ENCODE measurements at regions not wholly inside any gene's neighbourhood (a gene's known extent, or its start where the extent isn't known, plus 50 kb on each side); places are given as distances from the start of the nearest gene placed in this dataset.

GRCh38 chr14:46496409-46496808 is 155.2 kb downstream of the RPL10L start:
- no peak for ATAC-seq

More at GRCh38 chr14:46496409-46496808, 155.2 kb downstream of the RPL10L start:
- Histone ChIP-seq H3K4me2 (ENCODE audit: insufficient read depth, low read length) (no peak overlapping the region), H3K9ac (ENCODE audit: insufficient read depth in 1 of 2, low read depth in 2 of 2, low read length in 2 of 2) (no peak overlapping the region), H4K20me1 (replicated peaks; ENCODE audit: control insufficient read depth, insufficient read depth, low read length) (no peaks in the 10 kb centered on the region), H2AFZ (ENCODE audit: low read depth, low read length) (no peak overlapping the region), H3K27me3 (ENCODE audit: control insufficient read depth in 2 of 2, insufficient read depth in 2 of 2, low read length in 2 of 2) (no peaks in the 10 kb centered on the region), H3K36me3 (ENCODE audit: control insufficient read depth, insufficient read depth, low read length) (no peaks in the 10 kb centered on the region), H3K4me1 (replicated peaks in 1 of 2; ENCODE audit: control insufficient read depth in 2 of 2, insufficient read depth in 2 of 2, low read length in 2 of 2) (no peaks in the 10 kb centered on the region), H3K4me3 (no peak overlapping the region), H3K9me1 (ENCODE audit: control insufficient read depth, insufficient read depth, low read length) (no peaks in the 10 kb centered on the region), H3K9me3 (replicated peaks; ENCODE audit: control insufficient read depth, insufficient read depth, low read depth, low read length) (no peaks in the 10 kb centered on the region), H3K79me2 (ENCODE audit: control insufficient read depth, insufficient read depth, low read length) (no peaks in the 10 kb centered on the region), H3K27ac (ENCODE audit: extremely low read depth, low read depth, low read length) (no peak overlapping the region)
- 0% methylated on average over 1 of the region's 1 CpG for WGBS (ENCODE audit: insufficient coverage, low coverage, missing lambda C conversion rate)
- ChIA-PET POLR2A (no interaction called here), CTCF (ENCODE audit: low intra/inter-chr PET ratio) (no interaction called here)
- FAIRE-seq (no peak), DNase-seq (ENCODE audit: extremely low read depth in 1 of 4, low spot score in 3 of 4) (no peak)
- in situ Hi-C loops (cut with MboI) (no loop called here), intact Hi-C loops (cut with micrococcal nuclease) (no loop called here)
- TF ChIP-seq TAF9B (IDR thresholded peaks at IDR 0.05; ENCODE audit: partially characterized antibody) (no peak), HEY1 (CRISPR knock-in tag; IDR thresholded peaks at IDR 0.05; ENCODE audit: borderline replicate concordance) (no peak), PCBP1 (IDR thresholded peaks at IDR 0.05; ENCODE audit: low read depth, low read length, poor library complexity, severe bottlenecking) (no peak), YY1 (IDR thresholded peaks at IDR 0.05; ENCODE audit: borderline replicate concordance in 1 of 3, control insufficient read depth in 1 of 3, extremely low read depth in 1 of 3, insufficient read depth in 3 of 3, insufficient read length in 1 of 3, insufficient replicate concordance in 2 of 3, low read depth in 1 of 3, low read length in 2 of 3) (no peak), CXXC5 (CRISPR knock-in tag; IDR thresholded peaks at IDR 0.05) (no peak), PRMT5 (CRISPR knock-in tag; IDR thresholded peaks at IDR 0.05) (no peak), ZNF212 (CRISPR knock-in tag; IDR thresholded peaks at IDR 0.05) (no peak), PURB (CRISPR knock-in tag; IDR thresholded peaks at IDR 0.05; ENCODE audit: low read depth) (no peak), ZNF347 (CRISPR knock-in tag; IDR thresholded peaks at IDR 0.05; ENCODE audit: low read depth) (no peak), ZSCAN29 (IDR thresholded peaks at IDR 0.05) (no peak), CHAMP1 (IDR thresholded peaks at IDR 0.05) (no peak), RAD51 (IDR thresholded peaks at IDR 0.05; ENCODE audit: borderline replicate concordance, low read depth) (no peak), NR2C1 (IDR thresholded peaks at IDR 0.05) (no peak), NR2C1 (tag; IDR thresholded peaks at IDR 0.05) (no peak), MED1 (CRISPR knock-in tag; IDR thresholded peaks at IDR 0.05; ENCODE audit: borderline replicate concordance) (no peak), U2AF1 (optimal IDR thresholded peaks at IDR 0.05; ENCODE audit: low read depth, low read length) (no peak), ZNF584 (CRISPR knock-in tag; IDR thresholded peaks at IDR 0.05; ENCODE audit: low read depth) (no peak), FOXK1 (CRISPR knock-in tag; IDR thresholded peaks at IDR 0.05; ENCODE audit: borderline replicate concordance) (no peak), ZBTB7A (IDR thresholded peaks at IDR 0.05; ENCODE audit: borderline replicate concordance, control insufficient read depth, low read depth, low read length) (no peak), ZNF436 (CRISPR knock-in tag; IDR thresholded peaks at IDR 0.05) (no peak)
- TF ChIP-seq, protein P1, sequence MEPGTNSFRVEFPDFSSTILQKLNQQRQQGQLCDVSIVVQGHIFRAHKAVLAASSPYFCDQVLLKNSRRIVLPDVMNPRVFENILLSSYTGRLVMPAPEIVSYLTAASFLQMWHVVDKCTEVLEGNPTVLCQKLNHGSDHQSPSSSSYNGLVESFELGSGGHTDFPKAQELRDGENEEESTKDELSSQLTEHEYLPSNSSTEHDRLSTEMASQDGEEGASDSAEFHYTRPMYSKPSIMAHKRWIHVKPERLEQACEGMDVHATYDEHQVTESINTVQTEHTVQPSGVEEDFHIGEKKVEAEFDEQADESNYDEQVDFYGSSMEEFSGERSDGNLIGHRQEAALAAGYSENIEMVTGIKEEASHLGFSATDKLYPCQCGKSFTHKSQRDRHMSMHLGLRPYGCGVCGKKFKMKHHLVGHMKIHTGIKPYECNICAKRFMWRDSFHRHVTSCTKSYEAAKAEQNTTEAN (CRISPR knock-in tag; IDR thresholded peaks at IDR 0.05), result no peak
- BruUV-seq (replicated peaks), result no TSS peak

Data from K562 (cell line).